Sigmoid colon (tissue), 6 donors: ENCODE measurements at regions not wholly inside any gene's neighbourhood (a gene's known extent, or its start where the extent isn't known, plus 50 kb on each side); places are given as distances from the start of the nearest gene placed in this dataset.

Source experiments
- DNase-seq: peaks from one replicate; pipeline ENCODE4 v3.0.0-alpha.2; 2019
- H3K27ac ChIP-seq, 4 donors: fragments of 200-600 bp; sonication (generic); one replicate each; pipeline ENCODE4 v1.5.1; 2016 to 2019; ENCODE audit warnings: mild to moderate bottlenecking in 1 of 4
- H3K27me3 ChIP-seq, 3 donors: fragments of 200-600 bp; sonication (generic); one replicate each; pipeline ENCODE4 v1.5.1; 2019; ENCODE audit warnings: mild to moderate bottlenecking in 1 of 3
- H3K36me3 ChIP-seq, 4 donors: fragments of 200-600 bp; sonication (generic); one replicate each; pipeline ENCODE4 v1.5.1; 2016 to 2019
- H3K4me1 ChIP-seq, 4 donors: fragments of 200-600 bp; sonication (generic); one replicate each; pipeline ENCODE4 v1.5.1; 2017 to 2019
- H3K4me3 ChIP-seq, 4 donors: fragments of 200-600 bp; sonication (generic); one replicate each; pipeline ENCODE4 v1.5.1; 2017 to 2019; ENCODE audit warnings: mild to moderate bottlenecking in 2 of 4, moderate library complexity in 1 of 4
- H3K9me3 ChIP-seq, 4 donors: fragments of 200-600 bp in 3 of 4; sonication (generic) in 3 of 4; one replicate each; pipeline versions ENCODE4 v1.5.1 to v1.6.1; 2013 to 2019
- EP300 ChIP-seq, 4 donors: sonication (generic); formaldehyde crosslinking; IDR thresholded peaks; one replicate each; pipeline ENCODE4 v1.6.1; 2017; ENCODE audit warnings: antibody characterized with exemption in 4 of 4
- POLR2A ChIP-seq, 2 donors: fragments of 450-650 bp; IDR thresholded peaks; one replicate each; pipeline ENCODE4 v1.6.1; 2016; ENCODE audit warnings: antibody characterized with exemption in 2 of 2, mild to moderate bottlenecking in 2 of 2, moderate library complexity in 2 of 2
- POLR2AphosphoS5 ChIP-seq, 4 donors: sonication (generic); formaldehyde crosslinking; IDR thresholded peaks; one replicate each; pipeline ENCODE4 v1.6.1; 2017; ENCODE audit warnings: antibody characterized with exemption in 4 of 4
- WGBS, 2 donors: extraction: QIAGEN DNeasy Blood & Tissue Kit; methylation state at CpG; one replicate each; pipeline ENCODE4 v1.1.7; 2013; 5-methylcytosine and 5-hydroxymethylcytosine counted together
- intact Hi-C: fragments of 100-400 bp; cut with DNase I; formaldehyde crosslinking; loops from one replicate; pipeline ENCODE4 v1.15.1; 2023
- TF ChIP-seq, protein P1 (sequence below), 4 experiments: fragments of 450-650 bp in 3 of 4; fragments of 200-600 bp in 1 of 4; IDR thresholded peaks; one replicate each; pipeline ENCODE4 v1.5.1; 2016 to 2019; ENCODE audit warnings: antibody characterized with exemption in 4 of 4, mild to moderate bottlenecking in 3 of 4, moderate library complexity in 2 of 4
- donor health status: healthy with polysubstance abuse.
- donor health status: healthy.

DNA sequence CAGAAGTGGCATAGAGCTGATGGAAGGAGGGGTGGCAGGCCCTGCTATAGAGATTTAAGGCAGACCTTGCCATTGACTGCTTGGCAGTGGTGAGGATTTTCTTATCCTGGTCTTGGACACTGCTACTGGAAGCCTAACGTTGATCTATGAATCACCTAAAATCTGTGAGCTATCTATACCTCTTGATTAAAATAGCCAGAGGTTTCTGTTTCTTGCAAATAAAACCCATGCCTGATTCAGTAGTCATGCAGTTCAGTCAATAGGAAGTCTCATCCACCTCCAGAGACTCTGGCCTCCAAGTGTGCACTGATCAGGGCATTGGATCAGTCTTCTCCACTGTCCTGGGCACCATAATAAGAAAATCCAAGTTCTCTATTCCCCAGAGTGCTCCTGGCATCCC is 286.5 kb downstream of the PTEN start:
- H3K9me3 ChIP-seq, result no peaks in the 10 kb centered on the region
- no peaks in the 10 kb centered on the region for H3K27me3 ChIP-seq
- no peak overlapping the region for H3K4me3 ChIP-seq
- no peaks in the 10 kb centered on the region for H3K4me1 ChIP-seq
- 86 to 91% methylated on average over 1 of the region's 1 CpG for WGBS, 2 donors
- no peaks in the 10 kb centered on the region for H3K36me3 ChIP-seq
- no peak for DNase-seq
- intact Hi-C loops, result no loop called here
- no peak overlapping the region for H3K27ac ChIP-seq
- TF ChIP-seq POLR2A (IDR thresholded peaks at IDR 0.05) (no peak), POLR2AphosphoS5 (IDR thresholded peaks at IDR 0.05) (no peak), EP300 (IDR thresholded peaks at IDR 0.05) (no peak)
- TF ChIP-seq, protein P1, sequence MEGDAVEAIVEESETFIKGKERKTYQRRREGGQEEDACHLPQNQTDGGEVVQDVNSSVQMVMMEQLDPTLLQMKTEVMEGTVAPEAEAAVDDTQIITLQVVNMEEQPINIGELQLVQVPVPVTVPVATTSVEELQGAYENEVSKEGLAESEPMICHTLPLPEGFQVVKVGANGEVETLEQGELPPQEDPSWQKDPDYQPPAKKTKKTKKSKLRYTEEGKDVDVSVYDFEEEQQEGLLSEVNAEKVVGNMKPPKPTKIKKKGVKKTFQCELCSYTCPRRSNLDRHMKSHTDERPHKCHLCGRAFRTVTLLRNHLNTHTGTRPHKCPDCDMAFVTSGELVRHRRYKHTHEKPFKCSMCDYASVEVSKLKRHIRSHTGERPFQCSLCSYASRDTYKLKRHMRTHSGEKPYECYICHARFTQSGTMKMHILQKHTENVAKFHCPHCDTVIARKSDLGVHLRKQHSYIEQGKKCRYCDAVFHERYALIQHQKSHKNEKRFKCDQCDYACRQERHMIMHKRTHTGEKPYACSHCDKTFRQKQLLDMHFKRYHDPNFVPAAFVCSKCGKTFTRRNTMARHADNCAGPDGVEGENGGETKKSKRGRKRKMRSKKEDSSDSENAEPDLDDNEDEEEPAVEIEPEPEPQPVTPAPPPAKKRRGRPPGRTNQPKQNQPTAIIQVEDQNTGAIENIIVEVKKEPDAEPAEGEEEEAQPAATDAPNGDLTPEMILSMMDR (IDR thresholded peaks at IDR 0.05), result no peak

DNA sequence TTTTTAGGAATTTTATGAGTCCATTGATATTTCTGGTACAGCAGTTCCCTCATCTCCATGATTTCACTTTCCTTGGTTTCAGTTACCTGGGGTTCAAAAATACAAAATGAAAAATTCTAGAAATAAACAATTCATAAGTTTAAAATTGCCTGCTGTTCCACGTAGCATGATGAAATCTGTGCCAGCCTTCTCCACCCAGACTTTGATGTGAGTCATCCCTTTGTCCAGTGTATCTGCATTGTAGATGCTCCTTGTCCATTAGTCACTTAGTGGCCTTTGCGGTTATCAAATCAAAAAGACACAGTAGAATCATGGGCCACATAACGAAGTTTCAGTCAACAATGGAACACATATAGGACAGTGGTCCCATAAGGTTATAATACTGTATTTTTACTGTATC is 286.9 kb downstream of the PTEN start:
- no peak for TF ChIP-seq POLR2AphosphoS5 (IDR thresholded peaks at IDR 0.05)
- no peak for TF ChIP-seq POLR2A (IDR thresholded peaks at IDR 0.05)
- TF ChIP-seq EP300 (IDR thresholded peaks at IDR 0.05), result no peak
- Histone ChIP-seq H3K27ac (no peak overlapping the region), H3K9me3 (no peaks in the 10 kb centered on the region), H3K4me1 (no peaks in the 10 kb centered on the region), H3K4me3 (no peak overlapping the region), H3K27me3 (no peaks in the 10 kb centered on the region), H3K36me3 (no peaks in the 10 kb centered on the region)
- intact Hi-C loops, result no loop called here
- DNase-seq, result no peak
- WGBS, 2 donors, result 91 to 93% methylated on average over 3 of the region's 3 CpGs

DNA sequence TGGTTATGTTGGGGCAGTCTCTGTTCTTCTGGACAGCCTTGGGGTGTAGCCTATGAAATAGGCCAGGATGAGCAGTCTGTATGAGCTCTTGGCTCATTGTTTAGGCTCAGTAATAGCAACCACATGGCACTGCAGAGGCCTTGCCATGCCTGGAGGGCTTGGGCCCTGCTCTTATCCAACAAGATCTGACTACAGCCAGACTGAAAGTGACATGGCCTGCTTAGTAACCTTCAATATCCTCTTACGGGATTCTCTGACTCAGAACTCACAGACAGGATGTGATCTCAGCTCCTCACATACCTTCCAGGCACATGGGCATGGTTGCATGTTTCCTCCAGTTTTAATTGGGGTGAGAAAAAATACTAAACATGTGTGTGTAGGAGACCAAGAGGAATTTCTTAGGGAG is 289.3 kb downstream of the PTEN start:
- intact Hi-C loops, result no loop called here
- H3K36me3 ChIP-seq, result no peaks in the 10 kb centered on the region

DNA sequence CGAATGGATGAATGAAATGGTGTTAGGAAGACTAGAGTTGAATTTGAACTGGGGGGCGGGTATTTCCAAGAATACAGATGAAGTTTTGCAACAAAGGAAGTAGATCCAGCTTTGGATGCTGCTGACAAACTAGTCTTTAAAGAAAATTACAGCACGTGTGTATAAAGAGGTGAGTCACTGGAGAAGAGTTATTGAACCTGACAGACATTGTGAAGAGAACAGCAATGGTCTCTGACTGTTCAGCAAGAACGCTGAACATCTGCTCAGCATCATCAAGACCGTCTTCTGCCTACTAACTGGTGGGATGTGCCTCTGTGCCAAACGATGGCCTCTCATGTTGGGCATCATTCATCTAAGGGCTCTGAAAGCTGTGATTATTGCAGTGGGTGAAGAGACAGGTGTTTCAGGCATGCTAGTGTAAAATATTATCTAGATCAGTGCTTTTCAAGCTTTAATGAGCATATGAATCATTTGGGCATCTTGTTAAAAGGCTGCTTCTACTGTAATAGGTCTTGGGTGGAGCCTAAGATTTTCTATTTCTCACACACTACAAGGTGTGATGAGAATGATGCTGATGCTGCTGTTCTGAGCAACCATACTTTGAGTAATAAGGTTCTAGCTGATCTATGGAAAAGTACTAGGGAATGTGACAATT is 291.3 kb downstream of the PTEN start:
- Histone ChIP-seq H3K9me3 (no peaks in the 10 kb centered on the region), H3K36me3 (no peaks in the 10 kb centered on the region), H3K4me3 (no peak overlapping the region), H3K27me3 (no peaks in the 10 kb centered on the region), H3K4me1 (peaks cover 0 to 22% (median 20%) of the 10 kb centered on the region in 4 donors), H3K27ac (no peak overlapping the region)
- DNase-seq, result no peak
- TF ChIP-seq POLR2AphosphoS5 (IDR thresholded peaks at IDR 0.05) (peak in 1 of 4 donors; percentile 33), POLR2A (IDR thresholded peaks at IDR 0.05) (no peak)
- WGBS, 2 donors, result 87 to 88% methylated on average over 6 of the region's 6 CpGs
- intact Hi-C loops, result no loop called here

More for the DNA sequence above, 289.3 kb downstream of the PTEN start:
- H3K9me3 ChIP-seq, result no peaks in the 10 kb centered on the region
- no peak overlapping the region for H3K27ac ChIP-seq
- no peaks in the 10 kb centered on the region for H3K27me3 ChIP-seq
- no peak for DNase-seq
- 45 to 78% methylated on average over 1 of the region's 1 CpG for WGBS, 2 donors
- H3K4me1 ChIP-seq, result peaks cover 0 to 6% (median 5%) of the 10 kb centered on the region in 4 donors
- TF ChIP-seq, protein P1 (IDR thresholded peaks at IDR 0.05), result no peak
- no peak for TF ChIP-seq POLR2AphosphoS5 (IDR thresholded peaks at IDR 0.05)
- no peak for TF ChIP-seq POLR2A (IDR thresholded peaks at IDR 0.05)
- no peak for TF ChIP-seq EP300 (IDR thresholded peaks at IDR 0.05)
- H3K4me3 ChIP-seq, result no peak overlapping the region

DNA sequence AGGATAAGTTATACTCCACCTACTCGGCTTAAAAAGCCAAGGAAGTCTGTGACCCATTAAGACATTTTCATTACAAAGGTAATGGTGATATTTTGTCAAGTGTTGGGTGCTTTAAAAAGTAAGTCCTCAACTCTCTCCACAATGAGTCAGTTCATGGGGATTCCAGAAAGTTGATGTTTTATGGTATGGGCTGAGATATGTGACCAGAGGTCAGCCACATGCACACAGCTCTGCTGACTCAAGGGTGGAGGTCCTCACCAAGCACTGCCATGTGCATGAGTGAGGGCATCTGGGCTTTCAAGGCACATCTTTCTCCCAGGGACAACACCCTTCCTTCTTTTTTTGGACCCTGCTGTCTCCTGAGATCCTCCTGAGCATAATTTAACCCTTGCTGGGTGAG is 292.9 kb downstream of the PTEN start:
- TF ChIP-seq, protein P1 (IDR thresholded peaks at IDR 0.05), result no peak
- TF ChIP-seq POLR2AphosphoS5 (IDR thresholded peaks at IDR 0.05), result no peak
- peaks cover 0 to 22% (median 20%) of the 10 kb centered on the region in 4 donors for H3K4me1 ChIP-seq

More for the DNA sequence above, 292.9 kb downstream of the PTEN start:
- no peaks in the 10 kb centered on the region for H3K36me3 ChIP-seq
- no peaks in the 10 kb centered on the region for H3K27me3 ChIP-seq
- 96 to 98% methylated on average over 1 of the region's 1 CpG for WGBS, 2 donors
- intact Hi-C loops, result no loop called here
- H3K9me3 ChIP-seq, result no peaks in the 10 kb centered on the region
- no peak overlapping the region for H3K4me3 ChIP-seq
- no peak for DNase-seq
- no peak overlapping the region for H3K27ac ChIP-seq
